Fibroblast of lung (primary cell): ENCODE measurements at regions not wholly inside any gene's neighbourhood (a gene's known extent, or its start where the extent isn't known, plus 50 kb on each side); places are given as distances from the start of the nearest gene placed in this dataset.

Experiments
- EZH2 ChIP-seq: IDR thresholded peaks from 2 replicates; pipeline ENCODE4 v1.5.1; 2012; ENCODE audit warnings: low read length, control low read depth, mild to moderate bottlenecking; ENCODE audit errors: missing control alignments
- TF ChIP-seq, protein P1 (sequence below), 2 donors: IDR thresholded peaks in 1 of 2; conservative IDR thresholded peaks in 1 of 2; 1 replicate in 1 of 2; 2 replicates in 1 of 2; pipeline ENCODE4 v1.5.1; 2011 to 2012; ENCODE audit warnings: low read length in 2 of 2, control low read depth in 1 of 2, inconsistent platforms in 1 of 2, low read depth in 1 of 2, mild to moderate bottlenecking in 1 of 2

- TF ChIP-seq, protein P1, sequence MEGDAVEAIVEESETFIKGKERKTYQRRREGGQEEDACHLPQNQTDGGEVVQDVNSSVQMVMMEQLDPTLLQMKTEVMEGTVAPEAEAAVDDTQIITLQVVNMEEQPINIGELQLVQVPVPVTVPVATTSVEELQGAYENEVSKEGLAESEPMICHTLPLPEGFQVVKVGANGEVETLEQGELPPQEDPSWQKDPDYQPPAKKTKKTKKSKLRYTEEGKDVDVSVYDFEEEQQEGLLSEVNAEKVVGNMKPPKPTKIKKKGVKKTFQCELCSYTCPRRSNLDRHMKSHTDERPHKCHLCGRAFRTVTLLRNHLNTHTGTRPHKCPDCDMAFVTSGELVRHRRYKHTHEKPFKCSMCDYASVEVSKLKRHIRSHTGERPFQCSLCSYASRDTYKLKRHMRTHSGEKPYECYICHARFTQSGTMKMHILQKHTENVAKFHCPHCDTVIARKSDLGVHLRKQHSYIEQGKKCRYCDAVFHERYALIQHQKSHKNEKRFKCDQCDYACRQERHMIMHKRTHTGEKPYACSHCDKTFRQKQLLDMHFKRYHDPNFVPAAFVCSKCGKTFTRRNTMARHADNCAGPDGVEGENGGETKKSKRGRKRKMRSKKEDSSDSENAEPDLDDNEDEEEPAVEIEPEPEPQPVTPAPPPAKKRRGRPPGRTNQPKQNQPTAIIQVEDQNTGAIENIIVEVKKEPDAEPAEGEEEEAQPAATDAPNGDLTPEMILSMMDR (conservative IDR thresholded peaks at IDR 0.05 in 1 of 2, IDR thresholded peaks at IDR 0.05 in 1 of 2; ENCODE audit: low read depth in 1 of 2, low read length in 2 of 2): no peak
- no peak for TF ChIP-seq EZH2
These were observed 209.1 kb upstream of the JADE1 start for GRCh38 chr4:128600410-128600809.
